ENCODE measurements at regions not wholly inside any gene's neighbourhood (a gene's known extent, or its start where the extent isn't known, plus 50 kb on each side); places are given as distances from the start of the nearest gene placed in this dataset.

GRCh38 chr2:74768401-74768914 is 65.5 kb upstream of the HK2 start:
- Mint-ChIP-seq H3K4me1 (ENCODE audit: low read depth) (peaks cover 16% of the 10 kb centered on the region), H3K4me3 (no peak overlapping the region), H3K9me3 (no peaks in the 10 kb centered on the region), H3K27ac (no peak overlapping the region), H3K36me3 (ENCODE audit: low read depth) (no peaks in the 10 kb centered on the region), H3K27me3 (ENCODE audit: low read depth) (no peaks in the 10 kb centered on the region)

GRCh38 chr2:74772046-74772445 is 61.9 kb upstream of the HK2 start:
- H3K27me3 Mint-ChIP-seq (ENCODE audit: low read depth) = no peaks in the 10 kb centered on the region

GRCh38 chr2:74777161-74777900 is 56.6 kb upstream of the HK2 start:
- no peak overlapping the region for H3K27ac Mint-ChIP-seq
- H3K36me3 Mint-ChIP-seq (ENCODE audit: low read depth) = no peaks in the 10 kb centered on the region
- no peaks in the 10 kb centered on the region for H3K27me3 Mint-ChIP-seq (ENCODE audit: low read depth)
- peak overlapping the region; percentile 42 for H3K4me3 Mint-ChIP-seq
- peaks cover 8% of the 10 kb centered on the region for H3K4me1 Mint-ChIP-seq (ENCODE audit: low read depth)
- no peaks in the 10 kb centered on the region for H3K9me3 Mint-ChIP-seq

More at GRCh38 chr2:74772046-74772445, 61.9 kb upstream of the HK2 start:
- H3K4me3 Mint-ChIP-seq = no peak overlapping the region
- H3K36me3 Mint-ChIP-seq (ENCODE audit: low read depth) = no peaks in the 10 kb centered on the region
- peaks cover under 1% of the 10 kb centered on the region for H3K4me1 Mint-ChIP-seq (ENCODE audit: low read depth)
- no peaks in the 10 kb centered on the region for H3K9me3 Mint-ChIP-seq
- no peak overlapping the region for H3K27ac Mint-ChIP-seq

GRCh38 chr2:74778381-74779264 is 55.3 kb upstream of the HK2 start:
- Mint-ChIP-seq H3K4me3 (no peak overlapping the region), H3K4me1 (ENCODE audit: low read depth) (peaks cover 8% of the 10 kb centered on the region), H3K36me3 (ENCODE audit: low read depth) (no peaks in the 10 kb centered on the region), H3K9me3 (no peaks in the 10 kb centered on the region), H3K27ac (no peak overlapping the region), H3K27me3 (ENCODE audit: low read depth) (no peaks in the 10 kb centered on the region)

GRCh38 chr2:74779265-74779558 is 54.7 kb upstream of the HK2 start:
- Mint-ChIP-seq H3K27ac (no peak overlapping the region), H3K36me3 (ENCODE audit: low read depth) (no peaks in the 10 kb centered on the region), H3K4me1 (ENCODE audit: low read depth) (peaks cover 8% of the 10 kb centered on the region), H3K9me3 (no peaks in the 10 kb centered on the region), H3K4me3 (no peak overlapping the region), H3K27me3 (ENCODE audit: low read depth) (no peaks in the 10 kb centered on the region)

- peaks cover 8% of the 10 kb centered on the region for H3K4me1 Mint-ChIP-seq (ENCODE audit: low read depth)
- peaks cover 4% of the 10 kb centered on the region for H3K27me3 Mint-ChIP-seq (ENCODE audit: low read depth)
- H3K27ac Mint-ChIP-seq = no peak overlapping the region
- no peaks in the 10 kb centered on the region for H3K9me3 Mint-ChIP-seq
- no peak overlapping the region for H3K4me3 Mint-ChIP-seq
- H3K36me3 Mint-ChIP-seq (ENCODE audit: low read depth) = no peaks in the 10 kb centered on the region
Observed at GRCh38 chr2:74779587-74780135, 54.3 kb upstream of the HK2 start.
